Immature natural killer cell (primary cell): ENCODE measurements at regions not wholly inside any gene's neighbourhood (a gene's known extent, or its start where the extent isn't known, plus 50 kb on each side); places are given as distances from the start of the nearest gene placed in this dataset.

Source experiments
- DNase-seq, 3 donors: peaks; one replicate each; pipeline ENCODE4 v3.0.0; 2022; ENCODE audit warnings: mixed read lengths in 1 of 3
- H3K27ac Mint-ChIP-seq, 6 donors: one replicate each; pipeline ENCODE4 v1.8.0; 2020; ENCODE audit warnings: mixed read lengths in 6 of 6, mild to moderate bottlenecking in 5 of 6, inconsistent platforms in 4 of 6, moderate library complexity in 3 of 6
- H3K27me3 Mint-ChIP-seq, 3 donors: one replicate each; pipeline ENCODE4 v1.8.0; 2020 to 2021; ENCODE audit warnings: low read depth in 3 of 3, mild to moderate bottlenecking in 3 of 3, mixed read lengths in 3 of 3, moderate library complexity in 3 of 3, inconsistent platforms in 1 of 3
- H3K36me3 Mint-ChIP-seq, 3 donors: one replicate each; pipeline ENCODE4 v1.8.0; 2020; ENCODE audit warnings: mixed read lengths in 3 of 3, inconsistent platforms in 2 of 3, mild to moderate bottlenecking in 2 of 3
- H3K4me1 Mint-ChIP-seq, 2 donors: one replicate each; pipeline ENCODE4 v1.8.0; 2020; ENCODE audit warnings: inconsistent platforms in 2 of 2, mild to moderate bottlenecking in 2 of 2, mixed read lengths in 2 of 2, moderate library complexity in 1 of 2
- H3K4me3 Mint-ChIP-seq, 5 donors: one replicate each; pipeline ENCODE4 v1.8.0; 2020; ENCODE audit warnings: mild to moderate bottlenecking in 5 of 5, mixed read lengths in 5 of 5, inconsistent platforms in 3 of 5, moderate library complexity in 3 of 5
- H3K9me3 Mint-ChIP-seq, 6 donors: one replicate each; pipeline ENCODE4 v1.8.0; 2020; ENCODE audit warnings: mild to moderate bottlenecking in 6 of 6, mixed read lengths in 6 of 6, inconsistent platforms in 4 of 6, moderate library complexity in 3 of 6

DNA sequence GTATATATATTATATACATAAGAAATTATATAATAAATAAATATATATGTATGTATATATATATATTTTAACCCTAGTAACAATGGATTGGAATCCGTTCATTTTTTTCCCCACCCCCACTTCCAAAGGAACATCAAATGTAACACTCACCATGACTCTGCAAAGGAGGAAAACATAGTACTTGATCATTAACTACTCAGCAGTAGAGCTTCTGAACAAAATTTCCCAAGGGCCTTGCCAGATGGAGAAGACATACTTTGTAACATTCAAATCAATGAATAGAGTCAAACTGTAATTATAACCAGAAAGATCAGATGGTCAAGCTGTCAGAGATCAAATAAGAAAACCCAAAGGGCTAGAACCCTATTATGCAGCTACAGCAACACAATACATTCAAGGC is 126.0 kb upstream of the CNTN1 start:
- H3K4me3 Mint-ChIP-seq, result no peak overlapping the region
- peaks cover 0 to 2% (median 0%) of the 10 kb centered on the region in 3 donors for H3K27me3 Mint-ChIP-seq
- no peaks in the 10 kb centered on the region for H3K36me3 Mint-ChIP-seq
- H3K9me3 Mint-ChIP-seq, result peaks cover 0 to 27% (median 10%) of the 10 kb centered on the region in 6 donors
- H3K27ac Mint-ChIP-seq, result no peak overlapping the region
- no peak for DNase-seq
- no peaks in the 10 kb centered on the region for H3K4me1 Mint-ChIP-seq

DNA sequence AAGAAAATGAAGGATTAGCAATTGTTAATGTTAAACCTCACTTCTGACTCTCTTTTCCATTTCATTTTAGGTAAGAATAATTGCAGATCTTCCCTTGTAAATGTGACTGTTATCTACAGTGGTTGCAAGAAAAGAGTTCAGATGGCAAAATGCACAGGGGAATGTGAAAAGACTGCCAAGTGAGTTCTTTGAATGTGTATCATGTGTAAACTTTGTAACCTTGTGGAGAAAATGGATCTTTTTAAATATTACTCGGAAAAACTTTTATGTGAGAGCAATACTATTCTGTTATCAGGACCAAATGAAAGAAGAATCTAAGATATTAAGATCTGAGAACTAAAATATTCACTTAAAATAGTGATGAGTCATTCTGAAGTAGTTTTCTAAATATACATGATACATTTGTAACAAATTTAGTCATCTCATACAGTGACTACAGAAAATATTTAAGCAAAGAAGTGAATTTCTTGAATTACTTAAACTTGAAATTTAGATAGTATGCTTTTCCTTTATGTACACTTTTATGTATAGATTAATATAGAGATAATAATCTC is 122.5 kb upstream of the CNTN1 start:
- Mint-ChIP-seq H3K27me3 (peaks cover 0 to 6% (median 0%) of the 10 kb centered on the region in 3 donors), H3K4me1 (no peaks in the 10 kb centered on the region), H3K4me3 (no peak overlapping the region), H3K9me3 (peaks cover 3 to 24% (median 7%) of the 10 kb centered on the region in 6 donors), H3K36me3 (no peaks in the 10 kb centered on the region), H3K27ac (no peak overlapping the region)
- no peak for DNase-seq

DNA sequence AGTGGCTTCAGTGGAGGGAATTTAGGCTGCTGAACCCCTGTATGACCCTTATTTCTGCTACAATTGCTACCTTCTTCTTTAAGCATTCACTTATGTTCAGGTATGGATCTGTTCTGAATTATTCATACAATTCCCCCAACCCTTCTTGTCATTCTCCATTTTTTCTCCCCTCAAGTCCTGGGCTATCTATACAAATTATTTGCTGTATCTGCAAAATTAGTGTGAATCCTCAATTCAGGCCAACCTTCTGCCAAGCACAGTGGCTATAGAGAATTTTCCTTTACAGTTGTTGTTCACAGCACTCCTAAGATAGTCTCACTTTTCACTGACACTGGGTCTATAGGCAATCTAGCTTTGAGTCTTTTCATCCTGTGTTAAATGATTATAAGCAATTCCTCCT is 119.2 kb upstream of the CNTN1 start:
- Mint-ChIP-seq H3K9me3 (peaks cover 3 to 30% (median 7%) of the 10 kb centered on the region in 6 donors), H3K27me3 (peaks cover 0 to 4% (median 0%) of the 10 kb centered on the region in 3 donors), H3K4me3 (no peak overlapping the region), H3K27ac (no peak overlapping the region), H3K36me3 (no peaks in the 10 kb centered on the region), H3K4me1 (no peaks in the 10 kb centered on the region)
- no peak for DNase-seq

DNA sequence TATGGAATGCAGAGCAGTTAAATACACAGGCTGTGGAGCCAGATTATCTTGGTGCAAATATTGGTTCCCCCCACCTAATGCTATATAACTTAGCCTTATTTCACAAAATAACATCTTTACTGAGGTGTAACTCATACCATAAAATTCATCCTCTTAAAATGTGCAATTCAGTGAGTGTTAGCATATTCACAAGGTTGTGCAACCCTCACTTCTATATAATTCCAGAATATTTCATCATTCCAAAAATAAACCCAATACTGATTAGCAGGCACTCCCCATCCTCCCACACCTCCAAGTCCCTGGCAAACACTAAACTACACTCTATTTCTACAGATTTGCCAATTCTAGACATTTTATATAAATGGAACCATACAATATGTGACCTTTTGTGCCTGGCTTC is 116.3 kb upstream of the CNTN1 start:
- Mint-ChIP-seq H3K36me3 (no peaks in the 10 kb centered on the region), H3K4me3 (no peak overlapping the region), H3K9me3 (peaks cover 5 to 39% (median 12%) of the 10 kb centered on the region in 6 donors), H3K27ac (no peak overlapping the region), H3K27me3 (peaks cover 0 to 4% (median 0%) of the 10 kb centered on the region in 3 donors), H3K4me1 (no peaks in the 10 kb centered on the region)
- no peak for DNase-seq

GRCh38 chr12:40577834-40578233 is 114.4 kb upstream of the CNTN1 start:
- H3K4me1 Mint-ChIP-seq, result no peaks in the 10 kb centered on the region
- no peak overlapping the region for H3K4me3 Mint-ChIP-seq
- no peak overlapping the region for H3K27ac Mint-ChIP-seq
- no peaks in the 10 kb centered on the region for H3K36me3 Mint-ChIP-seq
- no peak for DNase-seq
- peaks cover 9 to 48% (median 14%) of the 10 kb centered on the region in 6 donors for H3K9me3 Mint-ChIP-seq
- peaks cover 0 to 4% (median 0%) of the 10 kb centered on the region in 3 donors for H3K27me3 Mint-ChIP-seq

- Mint-ChIP-seq H3K27ac (no peak overlapping the region), H3K9me3 (peaks cover 6 to 61% (median 14%) of the 10 kb centered on the region in 6 donors), H3K4me1 (no peaks in the 10 kb centered on the region), H3K4me3 (no peak overlapping the region), H3K27me3 (no peaks in the 10 kb centered on the region), H3K36me3 (no peaks in the 10 kb centered on the region)
- no peak for DNase-seq
Observed at GRCh38 chr12:40579687-40580086, 112.6 kb upstream of the CNTN1 start.

DNA sequence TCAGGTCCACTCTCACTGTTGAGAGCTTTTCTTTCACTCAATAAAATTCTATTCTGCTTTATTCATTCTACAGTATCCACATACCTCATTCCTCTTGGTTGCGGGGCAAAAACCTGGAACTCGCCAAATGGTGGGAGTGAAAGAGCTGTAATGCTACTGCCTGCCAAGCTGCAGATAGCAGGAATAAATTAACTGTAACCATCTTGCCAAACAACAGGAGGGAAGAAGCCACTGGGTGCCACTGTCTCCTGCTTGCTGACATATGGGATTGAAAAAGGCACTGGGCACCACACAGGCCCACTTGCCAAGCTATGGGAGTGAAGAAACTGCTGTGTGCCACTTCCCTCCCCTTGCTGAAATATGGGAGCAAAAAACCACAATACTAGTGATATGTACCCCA is 111.9 kb upstream of the CNTN1 start:
- no peaks in the 10 kb centered on the region for H3K36me3 Mint-ChIP-seq
- peaks cover 6 to 55% (median 14%) of the 10 kb centered on the region in 6 donors for H3K9me3 Mint-ChIP-seq
- no peaks in the 10 kb centered on the region for H3K4me1 Mint-ChIP-seq
- H3K4me3 Mint-ChIP-seq, result no peak overlapping the region
- no peak for DNase-seq
- H3K27me3 Mint-ChIP-seq, result no peaks in the 10 kb centered on the region
- H3K27ac Mint-ChIP-seq, result no peak overlapping the region

DNA sequence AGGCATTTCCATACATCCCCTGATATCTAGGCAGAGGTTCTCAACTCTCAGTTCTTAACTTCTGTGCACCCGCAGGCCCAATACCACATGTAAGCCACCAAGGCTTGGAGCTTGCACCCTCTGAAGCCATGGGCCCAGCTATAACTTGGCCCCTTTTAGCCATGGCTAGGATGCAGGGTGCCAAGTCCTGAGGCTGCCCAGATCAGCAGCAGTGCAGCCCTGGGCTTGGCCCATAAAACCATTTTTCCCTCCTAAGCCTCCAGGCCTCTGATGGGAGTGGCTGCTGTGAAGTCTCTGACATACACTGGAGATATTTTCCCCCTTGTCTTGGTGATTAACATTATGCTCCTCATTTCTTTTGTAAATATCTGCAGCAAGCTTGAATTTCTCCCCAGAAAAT is 110.3 kb upstream of the CNTN1 start:
- Mint-ChIP-seq H3K4me1 (no peaks in the 10 kb centered on the region), H3K36me3 (no peaks in the 10 kb centered on the region), H3K4me3 (no peak overlapping the region), H3K27me3 (no peaks in the 10 kb centered on the region), H3K9me3 (peaks cover 7 to 55% (median 14%) of the 10 kb centered on the region in 6 donors), H3K27ac (no peak overlapping the region)
- no peak for DNase-seq

DNA sequence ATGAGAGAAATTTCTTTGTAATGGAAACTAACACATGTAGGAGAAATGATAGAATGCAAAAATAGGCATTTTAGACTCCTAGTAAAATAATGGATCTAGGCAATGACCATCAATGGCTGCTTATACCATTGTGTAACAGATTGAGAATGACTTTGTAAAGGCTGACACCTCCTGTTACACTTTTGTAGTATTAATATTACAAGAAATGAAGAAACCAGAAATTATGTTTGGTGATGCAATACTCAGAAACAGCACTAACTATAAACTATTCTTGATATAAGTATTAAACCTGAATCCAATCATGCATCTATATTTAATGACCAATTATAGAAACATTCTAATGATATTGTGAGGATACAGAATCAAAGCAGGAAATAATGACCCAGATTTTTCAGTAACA is 108.5 kb upstream of the CNTN1 start:
- Mint-ChIP-seq H3K27me3 (no peaks in the 10 kb centered on the region), H3K4me3 (no peak overlapping the region), H3K36me3 (no peaks in the 10 kb centered on the region), H3K4me1 (no peaks in the 10 kb centered on the region), H3K9me3 (peaks cover 8 to 45% (median 12%) of the 10 kb centered on the region in 6 donors), H3K27ac (no peak overlapping the region)
- DNase-seq, result no peak

- Mint-ChIP-seq H3K27me3 (no peaks in the 10 kb centered on the region), H3K9me3 (peaks cover 10 to 44% (median 15%) of the 10 kb centered on the region in 6 donors)
Observed at GRCh38 chr12:40584763-40585162, 107.5 kb upstream of the CNTN1 start.

GRCh38 chr12:40586823-40587222 is 105.4 kb upstream of the CNTN1 start:
- no peaks in the 10 kb centered on the region for H3K4me1 Mint-ChIP-seq
- no peak overlapping the region for H3K27ac Mint-ChIP-seq
- H3K36me3 Mint-ChIP-seq, result no peaks in the 10 kb centered on the region

More at GRCh38 chr12:40584763-40585162, 107.5 kb upstream of the CNTN1 start:
- Mint-ChIP-seq H3K4me3 (no peak overlapping the region), H3K27ac (no peak overlapping the region), H3K4me1 (no peaks in the 10 kb centered on the region), H3K36me3 (no peaks in the 10 kb centered on the region)
- DNase-seq, result no peak

DNA sequence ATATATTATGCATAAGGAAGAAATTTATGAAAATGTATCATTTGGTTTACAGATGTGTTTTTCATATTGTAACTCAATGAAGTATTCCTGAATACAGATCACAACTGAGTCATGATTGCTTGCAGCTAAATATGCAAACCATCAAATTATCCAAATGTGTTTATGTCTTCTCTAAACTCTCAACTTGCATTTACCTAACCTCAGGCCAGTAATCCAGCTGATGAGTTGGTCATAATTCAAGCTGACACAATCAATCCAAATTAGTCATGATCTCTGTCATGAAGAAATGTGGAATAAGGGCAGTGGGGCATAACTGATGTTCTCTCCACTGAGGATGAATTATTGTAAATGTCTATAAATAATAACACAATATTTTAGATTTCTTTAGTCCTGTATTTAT is 104.8 kb upstream of the CNTN1 start:
- Mint-ChIP-seq H3K4me3 (no peak overlapping the region), H3K27ac (no peak overlapping the region), H3K36me3 (no peaks in the 10 kb centered on the region), H3K4me1 (no peaks in the 10 kb centered on the region), H3K27me3 (no peaks in the 10 kb centered on the region), H3K9me3 (peaks cover 7 to 38% (median 15%) of the 10 kb centered on the region in 6 donors)
- DNase-seq, result no peak

More at GRCh38 chr12:40586823-40587222, 105.4 kb upstream of the CNTN1 start:
- Mint-ChIP-seq H3K4me3 (no peak overlapping the region), H3K9me3 (peaks cover 9 to 43% (median 16%) of the 10 kb centered on the region in 6 donors), H3K27me3 (no peaks in the 10 kb centered on the region)
- DNase-seq, result no peak

DNA sequence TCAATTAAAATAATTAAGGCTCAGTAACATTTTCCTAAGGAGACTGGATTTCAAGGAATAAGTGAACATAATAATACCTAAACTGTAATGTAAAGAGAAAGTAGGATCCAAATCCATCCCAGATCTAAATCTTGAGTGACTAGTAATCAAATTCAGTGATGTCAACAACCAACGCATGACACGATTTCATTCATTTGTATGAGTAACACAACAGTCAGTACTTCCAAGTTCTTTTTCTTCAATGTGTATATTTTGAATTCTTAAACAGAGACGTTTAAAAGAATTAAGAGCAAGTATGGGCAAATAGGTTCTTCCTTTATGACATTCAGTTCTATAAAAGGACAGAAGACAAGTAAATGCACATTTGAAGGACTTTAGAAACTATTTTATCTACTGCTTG is 104.3 kb upstream of the CNTN1 start:
- Mint-ChIP-seq H3K36me3 (no peaks in the 10 kb centered on the region), H3K27ac (no peak overlapping the region), H3K27me3 (no peaks in the 10 kb centered on the region), H3K4me1 (no peaks in the 10 kb centered on the region), H3K9me3 (peaks cover 5 to 32% (median 15%) of the 10 kb centered on the region in 6 donors), H3K4me3 (no peak overlapping the region)
- DNase-seq, result no peak

DNA sequence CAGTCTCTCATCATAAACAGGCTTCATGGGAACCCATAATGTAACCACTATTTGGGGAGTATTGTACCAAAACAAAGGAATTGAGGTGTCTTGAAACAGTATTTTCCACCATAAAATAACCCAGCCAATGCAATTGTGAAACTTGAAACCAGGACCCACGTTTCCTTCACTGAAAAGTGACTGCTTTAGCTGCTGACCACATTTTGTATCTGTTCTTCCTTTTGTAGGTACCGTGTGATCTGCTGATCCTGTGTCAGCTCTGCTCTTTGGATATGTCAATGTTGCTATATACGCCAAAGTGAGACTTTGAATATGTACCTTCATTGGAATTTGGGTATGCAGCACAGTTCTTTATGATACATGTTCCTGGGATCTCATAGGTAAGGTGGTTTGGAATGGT is 95.1 kb upstream of the CNTN1 start:
- Mint-ChIP-seq H3K27ac (no peak overlapping the region), H3K36me3 (no peaks in the 10 kb centered on the region), H3K9me3 (peaks cover 2 to 31% (median 13%) of the 10 kb centered on the region in 6 donors), H3K4me1 (no peaks in the 10 kb centered on the region), H3K27me3 (peaks cover 0 to 3% (median 0%) of the 10 kb centered on the region in 3 donors), H3K4me3 (no peak overlapping the region)
- no peak for DNase-seq

- Mint-ChIP-seq H3K4me3 (no peak overlapping the region), H3K9me3 (peaks cover 0 to 26% (median 14%) of the 10 kb centered on the region in 6 donors), H3K27me3 (peaks cover 0 to 3% (median 0%) of the 10 kb centered on the region in 3 donors), H3K4me1 (no peaks in the 10 kb centered on the region), H3K27ac (no peak overlapping the region), H3K36me3 (no peaks in the 10 kb centered on the region)
- no peak for DNase-seq
Observed at GRCh38 chr12:40598073-40598472, 94.2 kb upstream of the CNTN1 start.
